ENCODE measurements at regions not wholly inside any gene's neighbourhood (a gene's known extent, or its start where the extent isn't known, plus 50 kb on each side); places are given as distances from the start of the nearest gene placed in this dataset.
A peak's percentile ranks its signal among the peaks of the same experiment; 100 is the strongest.

DNA sequence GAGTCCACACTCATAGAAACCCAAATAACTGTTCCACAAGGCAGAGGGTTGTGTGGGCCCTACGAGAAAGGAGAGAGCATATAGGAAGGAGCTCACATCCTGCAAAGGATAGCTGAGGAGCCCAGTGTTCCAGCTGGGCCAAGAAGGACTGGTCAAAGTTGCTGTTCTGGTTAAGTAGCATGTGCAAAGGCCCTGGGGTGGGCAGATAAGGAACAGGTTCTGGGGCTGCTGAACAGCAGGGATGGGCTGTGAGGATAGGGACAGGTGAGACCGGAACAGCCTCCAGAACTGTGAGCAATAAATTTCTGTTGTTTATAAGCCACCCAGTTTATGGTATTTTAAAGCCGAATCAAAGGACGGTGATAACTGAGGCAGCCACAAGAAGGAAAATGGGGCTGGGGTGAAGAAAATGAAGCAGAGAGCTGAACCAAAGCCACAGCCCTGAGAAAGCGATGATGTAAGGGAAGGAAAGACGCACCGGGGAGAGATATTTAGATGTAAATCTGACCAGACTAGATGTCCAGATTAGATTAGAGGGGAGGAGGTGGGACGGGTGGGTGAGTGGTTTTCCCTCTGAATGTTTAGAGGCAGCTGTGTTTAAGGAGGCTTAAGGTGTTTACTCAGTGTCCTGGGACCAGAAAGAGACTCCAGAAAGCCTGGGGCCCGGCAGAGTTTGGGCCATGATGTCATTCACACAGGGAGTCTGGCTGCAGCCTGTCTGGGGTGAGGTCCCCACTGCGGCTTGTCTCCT lies 180.8 kb upstream of the BCOR start:
- peaks cover 11% of the 10 kb centered on the region for H3K27me3 Mint-ChIP-seq
- H3K27ac Mint-ChIP-seq, result no peak overlapping the region
- H3K4me1 Mint-ChIP-seq, result peaks cover 33% of the 10 kb centered on the region
- peaks cover 6% of the 10 kb centered on the region for H3K9me3 Mint-ChIP-seq
- no peaks in the 10 kb centered on the region for H3K36me3 Mint-ChIP-seq
- CTCF ChIA-PET, result no interaction called here
- DNase-seq, result peak; percentile 46
- no peak overlapping the region for H3K4me3 Mint-ChIP-seq

DNA sequence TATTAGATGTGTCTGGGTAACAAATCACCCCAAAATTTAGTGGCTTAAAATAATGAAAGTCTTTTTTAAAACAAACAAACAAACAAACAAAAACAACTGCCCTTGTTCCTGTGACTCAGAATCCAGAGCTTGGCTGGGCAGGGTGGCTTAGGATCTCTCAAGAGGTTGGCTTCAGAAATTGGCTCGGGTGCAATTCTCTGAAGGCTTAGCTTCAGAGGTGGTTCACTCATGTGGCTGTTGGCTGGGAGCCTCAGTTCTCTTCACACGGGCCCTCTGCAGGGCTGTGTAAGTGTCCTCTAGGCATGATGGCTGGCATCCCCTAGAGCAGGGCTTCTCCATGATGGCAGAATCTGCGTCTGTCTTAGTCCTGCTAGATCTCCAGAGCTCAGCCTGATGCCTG lies 179.9 kb upstream of the BCOR start:
- no peak overlapping the region for H3K27ac Mint-ChIP-seq
- H3K9me3 Mint-ChIP-seq, result peaks cover 6% of the 10 kb centered on the region
- CTCF ChIA-PET, result no interaction called here
- H3K36me3 Mint-ChIP-seq, result no peaks in the 10 kb centered on the region
- H3K4me1 Mint-ChIP-seq, result peaks cover 42% of the 10 kb centered on the region
- H3K4me3 Mint-ChIP-seq, result no peak overlapping the region
- no peak for DNase-seq
- peaks cover 11% of the 10 kb centered on the region for H3K27me3 Mint-ChIP-seq

DNA sequence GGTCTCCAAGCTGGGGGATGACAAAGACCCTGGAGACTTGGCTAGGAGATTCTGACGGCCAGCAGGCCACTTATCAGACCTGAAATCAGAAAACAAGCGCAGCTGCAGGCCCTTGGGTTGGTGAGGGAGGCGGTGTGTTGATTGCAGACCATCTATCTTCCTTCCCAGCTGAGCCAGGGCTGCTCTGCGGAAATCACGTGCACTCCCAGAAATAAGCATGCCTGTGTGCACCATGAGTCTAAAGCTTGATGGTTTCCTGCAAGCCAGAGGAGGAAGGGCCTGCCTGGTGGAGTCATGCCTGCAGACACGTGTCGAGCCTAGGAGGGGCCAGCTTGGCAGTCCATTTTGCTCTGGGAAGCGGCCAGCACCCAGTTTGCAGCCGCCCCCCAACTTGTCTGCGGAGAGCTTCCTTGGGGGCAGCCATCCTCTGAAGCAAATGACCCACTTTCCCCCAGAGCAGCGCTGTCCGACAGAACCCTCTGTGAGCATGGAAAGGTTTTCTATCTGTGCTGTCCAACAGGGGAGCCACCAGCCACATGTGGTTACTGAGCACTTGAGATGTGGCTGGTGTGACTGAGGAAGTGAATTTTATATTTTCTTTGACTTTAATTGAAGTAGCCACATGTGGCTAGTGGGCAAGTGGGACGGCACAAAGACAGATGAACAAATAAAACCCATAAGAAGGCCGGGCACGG lies 175.7 kb upstream of the BCOR start:
- H3K27me3 Mint-ChIP-seq, result peaks cover 6% of the 10 kb centered on the region
- H3K27ac Mint-ChIP-seq, result no peak overlapping the region
- H3K36me3 Mint-ChIP-seq, result no peaks in the 10 kb centered on the region
- CTCF ChIA-PET, result no interaction called here
- peaks cover 6% of the 10 kb centered on the region for H3K9me3 Mint-ChIP-seq
- no peak overlapping the region for H3K4me3 Mint-ChIP-seq
- no peak for DNase-seq
- H3K4me1 Mint-ChIP-seq, result peaks cover 12% of the 10 kb centered on the region

DNA sequence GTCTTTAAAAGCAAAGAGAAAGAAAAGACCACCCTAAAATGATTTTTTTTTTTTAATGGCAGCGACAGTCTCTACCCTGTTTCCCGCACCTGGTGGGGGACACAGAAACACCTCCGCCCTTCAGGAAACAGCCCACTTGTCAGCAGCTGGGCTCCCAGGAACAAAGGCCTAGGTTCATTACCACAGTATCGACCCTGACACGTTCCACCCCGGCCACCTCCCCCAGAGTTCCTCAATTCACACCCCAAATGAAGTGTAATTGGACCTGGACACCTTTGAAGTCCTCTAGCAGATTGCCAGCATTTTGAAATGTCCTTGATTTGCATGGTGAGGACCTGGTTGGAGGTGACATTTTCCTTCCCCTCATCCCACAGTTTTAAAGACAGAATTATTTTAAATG lies 175.0 kb upstream of the BCOR start:
- H3K36me3 Mint-ChIP-seq, result no peaks in the 10 kb centered on the region
- H3K9me3 Mint-ChIP-seq, result peaks cover 6% of the 10 kb centered on the region
- H3K27ac Mint-ChIP-seq, result no peak overlapping the region
- CTCF ChIA-PET, result no interaction called here
- H3K27me3 Mint-ChIP-seq, result no peaks in the 10 kb centered on the region
- no peak for DNase-seq
- peaks cover 9% of the 10 kb centered on the region for H3K4me1 Mint-ChIP-seq
- H3K4me3 Mint-ChIP-seq, result no peak overlapping the region

DNA sequence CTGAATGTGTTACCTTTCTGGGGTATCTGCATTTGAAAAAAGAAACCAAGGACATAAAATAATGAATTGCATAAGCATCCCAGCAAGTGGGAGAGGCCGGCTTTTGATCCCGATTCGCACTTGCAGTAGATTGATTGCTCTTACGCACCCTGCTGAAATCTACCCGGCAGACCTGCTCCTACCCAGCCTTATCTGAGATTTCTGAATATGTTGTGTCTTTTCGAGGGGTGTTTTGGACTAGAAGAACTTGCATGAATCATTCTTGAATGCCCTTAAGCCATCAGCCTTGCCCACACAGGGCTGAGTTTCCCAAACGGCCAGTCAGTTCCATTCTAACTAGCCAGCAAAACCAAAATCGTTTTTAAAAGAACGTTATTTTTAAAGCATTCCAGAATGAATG lies 174.4 kb upstream of the BCOR start:
- no peak overlapping the region for H3K4me3 Mint-ChIP-seq
- CTCF ChIA-PET, result no interaction called here
- no peaks in the 10 kb centered on the region for H3K36me3 Mint-ChIP-seq

DNA sequence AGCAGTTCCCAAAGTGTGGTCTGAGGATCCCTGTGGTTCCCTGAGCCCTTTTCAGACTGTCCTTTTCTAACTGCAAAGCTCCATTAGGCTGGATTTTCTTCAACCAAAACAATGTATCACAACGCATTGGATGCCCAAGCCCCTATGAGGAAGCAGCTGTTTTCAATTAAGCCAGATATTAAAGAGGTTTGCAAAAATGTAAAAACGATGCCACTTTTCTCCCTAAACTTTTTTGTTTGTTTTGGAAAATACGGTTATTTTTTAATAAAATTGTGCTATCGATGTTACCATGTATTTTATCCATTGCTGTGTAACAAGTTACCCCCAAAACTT lies 170.4 kb upstream of the BCOR start:
- DNase-seq, result no peak
- Mint-ChIP-seq H3K36me3 (no peaks in the 10 kb centered on the region), H3K4me3 (no peak overlapping the region), H3K27ac (no peak overlapping the region), H3K4me1 (peaks cover 21% of the 10 kb centered on the region), H3K9me3 (no peaks in the 10 kb centered on the region), H3K27me3 (peaks cover 15% of the 10 kb centered on the region)
- CTCF ChIA-PET, result interaction anchor here (1.3 to 1.5 kb wide), 2 partner anchors 175 to 200 kb away, joined by 4 to 5 read pairs; no protein-coding TSS in a partner anchor

More for the DNA sequence above, 174.4 kb upstream of the BCOR start:
- no peak for DNase-seq
- H3K27me3 Mint-ChIP-seq, result peaks cover under 1% of the 10 kb centered on the region
- H3K4me1 Mint-ChIP-seq, result peaks cover 9% of the 10 kb centered on the region
- no peak overlapping the region for H3K27ac Mint-ChIP-seq
- H3K9me3 Mint-ChIP-seq, result peaks cover 6% of the 10 kb centered on the region

DNA sequence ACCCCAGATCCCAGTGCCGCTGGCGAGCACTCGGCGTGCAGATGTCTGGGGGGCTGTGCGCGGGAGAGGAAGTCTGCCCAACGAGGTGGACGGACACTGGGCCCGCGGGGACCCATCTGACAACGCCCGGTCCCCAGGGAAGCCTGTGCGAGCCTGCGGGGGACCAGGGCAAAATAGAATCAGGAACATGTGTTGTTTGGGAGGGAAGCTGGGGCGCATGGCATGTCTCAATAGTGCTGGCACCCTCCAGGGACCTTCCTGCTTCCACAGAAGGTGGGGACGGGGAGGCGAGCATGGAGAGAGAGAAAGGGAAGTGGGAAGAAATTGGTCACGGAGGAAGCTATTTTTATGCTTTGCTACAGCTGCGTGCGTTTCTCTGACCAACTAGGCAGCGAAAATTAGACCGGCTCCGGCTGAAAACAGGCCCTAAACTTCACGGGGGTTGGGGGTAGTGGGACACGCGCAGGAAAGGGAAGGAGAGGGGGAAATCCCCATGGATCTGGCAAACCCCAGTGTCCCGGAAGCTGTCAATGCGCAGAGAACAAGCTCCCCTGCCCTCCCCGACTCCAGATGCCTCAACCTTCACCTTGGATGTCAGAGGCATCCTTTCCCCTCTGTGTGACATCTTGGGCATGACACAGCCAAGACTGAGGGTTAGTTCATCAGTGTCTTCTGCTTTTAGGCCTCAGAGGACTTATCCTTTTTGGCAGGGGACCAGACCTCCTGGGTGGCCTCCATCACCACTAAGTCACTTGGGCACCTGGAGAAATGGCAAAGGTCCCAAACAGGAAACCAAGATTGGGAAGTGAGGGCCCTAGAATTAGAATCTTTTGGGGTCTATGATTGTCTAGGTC lies 169.8 kb upstream of the BCOR start:
- H3K27me3 Mint-ChIP-seq, result peaks cover 18% of the 10 kb centered on the region
- CTCF ChIA-PET, result interaction anchor here (1.2 to 1.5 kb wide), 5 partner anchors 8 to 201 kb away, joined by 3 to 5 read pairs (median 4); no protein-coding TSS in a partner anchor
- H3K4me3 Mint-ChIP-seq, result peak overlapping the region; percentile 70
- H3K27ac Mint-ChIP-seq, result no peak overlapping the region
- no peaks in the 10 kb centered on the region for H3K36me3 Mint-ChIP-seq
- DNase-seq, result no peak
- H3K4me1 Mint-ChIP-seq, result peaks cover 16% of the 10 kb centered on the region
- no peaks in the 10 kb centered on the region for H3K9me3 Mint-ChIP-seq

DNA sequence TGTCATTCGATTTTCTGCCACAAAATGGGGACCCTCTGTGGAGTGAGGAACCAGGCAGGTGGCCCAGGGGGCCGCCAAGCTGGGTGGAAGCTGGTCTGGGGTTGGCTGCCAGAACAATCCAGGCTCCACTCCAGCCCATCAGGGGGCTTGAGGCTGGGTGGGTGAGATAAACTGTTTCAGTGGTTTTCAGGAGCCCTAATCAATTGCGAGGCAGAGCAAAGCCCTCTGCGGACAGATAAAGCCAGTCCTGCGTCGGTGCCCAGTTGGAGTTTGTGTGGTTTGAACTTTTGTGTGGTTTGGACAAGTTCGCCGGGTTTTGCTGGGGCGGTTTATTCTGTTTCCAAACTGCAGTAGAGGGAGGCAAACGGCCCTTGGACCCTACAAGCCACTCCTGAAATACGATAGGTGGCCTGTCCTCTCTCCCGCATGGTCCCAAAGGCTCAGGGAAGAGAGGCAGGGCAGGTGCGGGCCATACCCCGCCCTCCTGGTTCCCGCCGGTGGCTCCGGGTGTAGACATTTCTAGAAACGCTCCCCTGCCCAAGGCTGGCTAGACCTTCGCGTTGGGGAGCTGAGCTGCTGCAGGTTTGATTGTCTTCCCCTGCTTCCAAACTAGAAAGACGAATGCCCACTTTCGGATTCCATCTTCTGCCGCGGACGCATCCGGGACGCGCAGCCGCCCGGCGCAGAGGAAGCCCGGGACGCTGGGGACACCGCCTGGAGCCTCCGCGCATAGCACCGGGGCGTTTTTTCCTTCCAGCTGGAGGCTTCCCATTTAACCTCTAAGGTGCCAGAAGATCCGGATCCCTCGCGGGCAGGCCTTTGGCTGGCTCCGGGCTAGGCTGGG lies 169.0 kb upstream of the BCOR start:
- Mint-ChIP-seq H3K27me3 (peaks cover 19% of the 10 kb centered on the region), H3K4me1 (peaks cover 16% of the 10 kb centered on the region), H3K4me3 (peak overlapping the region; percentile 70), H3K27ac (no peak overlapping the region), H3K9me3 (no peaks in the 10 kb centered on the region), H3K36me3 (no peaks in the 10 kb centered on the region)
- CTCF ChIA-PET, result interaction anchor here (0.5 to 1.3 kb wide), 6 partner anchors 9 to 202 kb away, joined by 3 to 4 read pairs (median 3); no protein-coding TSS in a partner anchor
- peak; percentile 69 for DNase-seq

DNA sequence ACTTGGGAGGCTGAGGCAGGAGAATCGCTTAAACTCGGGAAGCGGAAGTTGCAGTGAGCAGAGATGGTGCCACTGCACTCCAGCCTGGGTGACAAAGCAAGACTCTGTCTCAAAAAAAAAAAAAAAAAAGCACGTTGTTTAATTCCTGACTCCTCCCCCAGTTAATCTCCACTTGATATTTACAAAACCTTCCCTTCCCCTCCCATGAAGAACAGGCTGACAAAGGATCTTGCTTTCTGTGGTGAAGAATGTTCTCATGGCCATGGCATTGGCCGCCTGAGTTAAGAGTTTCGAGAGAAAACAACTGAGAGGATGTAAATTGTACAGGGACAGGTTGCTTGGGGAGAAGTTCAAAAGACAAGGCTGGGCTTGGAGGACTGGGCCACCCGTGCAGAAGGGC lies 168.2 kb upstream of the BCOR start:
- CTCF ChIA-PET, result interaction anchor here (0.5 to 1.2 kb wide), 3 partner anchors 64 to 202 kb away, joined by 3 read pairs; no protein-coding TSS in a partner anchor
- H3K4me3 Mint-ChIP-seq, result peak overlapping the region; percentile 70
- H3K4me1 Mint-ChIP-seq, result peaks cover 16% of the 10 kb centered on the region
- H3K9me3 Mint-ChIP-seq, result no peaks in the 10 kb centered on the region
- H3K36me3 Mint-ChIP-seq, result no peaks in the 10 kb centered on the region
- peak overlapping the region; percentile 60 for H3K27ac Mint-ChIP-seq
- H3K27me3 Mint-ChIP-seq, result peaks cover 19% of the 10 kb centered on the region
- no peak for DNase-seq

DNA sequence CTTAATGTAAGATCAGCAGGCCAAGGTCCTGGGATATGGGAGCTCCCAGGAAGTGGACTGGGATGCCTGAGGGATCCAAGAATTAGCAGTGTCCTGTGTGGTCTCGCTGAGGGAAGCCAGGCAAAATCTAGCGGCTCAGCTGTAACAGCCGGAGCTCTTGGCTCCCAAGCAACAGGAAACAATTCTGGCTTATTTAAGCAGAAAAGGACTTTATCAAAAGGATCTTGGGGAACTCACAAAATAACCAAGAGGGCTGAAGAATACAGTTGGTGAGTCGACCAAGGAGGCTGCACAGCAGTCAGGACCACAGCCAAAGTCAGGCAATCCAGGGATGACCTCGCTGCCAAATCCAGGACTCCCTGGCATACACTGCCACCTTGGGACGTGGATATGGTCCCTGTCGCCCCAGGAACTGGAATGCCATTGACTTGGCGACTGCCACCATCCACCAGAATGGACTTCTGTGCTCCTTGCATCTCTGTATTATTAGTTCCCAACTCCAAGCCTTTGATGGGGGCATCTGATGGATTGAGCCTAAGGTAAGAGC lies 165.3 kb upstream of the BCOR start:
- no peak for DNase-seq
- CTCF ChIA-PET, result no interaction called here
- Mint-ChIP-seq H3K4me1 (peaks cover 24% of the 10 kb centered on the region), H3K4me3 (no peak overlapping the region), H3K27me3 (peaks cover 19% of the 10 kb centered on the region), H3K36me3 (no peaks in the 10 kb centered on the region), H3K9me3 (no peaks in the 10 kb centered on the region), H3K27ac (no peak overlapping the region)

DNA sequence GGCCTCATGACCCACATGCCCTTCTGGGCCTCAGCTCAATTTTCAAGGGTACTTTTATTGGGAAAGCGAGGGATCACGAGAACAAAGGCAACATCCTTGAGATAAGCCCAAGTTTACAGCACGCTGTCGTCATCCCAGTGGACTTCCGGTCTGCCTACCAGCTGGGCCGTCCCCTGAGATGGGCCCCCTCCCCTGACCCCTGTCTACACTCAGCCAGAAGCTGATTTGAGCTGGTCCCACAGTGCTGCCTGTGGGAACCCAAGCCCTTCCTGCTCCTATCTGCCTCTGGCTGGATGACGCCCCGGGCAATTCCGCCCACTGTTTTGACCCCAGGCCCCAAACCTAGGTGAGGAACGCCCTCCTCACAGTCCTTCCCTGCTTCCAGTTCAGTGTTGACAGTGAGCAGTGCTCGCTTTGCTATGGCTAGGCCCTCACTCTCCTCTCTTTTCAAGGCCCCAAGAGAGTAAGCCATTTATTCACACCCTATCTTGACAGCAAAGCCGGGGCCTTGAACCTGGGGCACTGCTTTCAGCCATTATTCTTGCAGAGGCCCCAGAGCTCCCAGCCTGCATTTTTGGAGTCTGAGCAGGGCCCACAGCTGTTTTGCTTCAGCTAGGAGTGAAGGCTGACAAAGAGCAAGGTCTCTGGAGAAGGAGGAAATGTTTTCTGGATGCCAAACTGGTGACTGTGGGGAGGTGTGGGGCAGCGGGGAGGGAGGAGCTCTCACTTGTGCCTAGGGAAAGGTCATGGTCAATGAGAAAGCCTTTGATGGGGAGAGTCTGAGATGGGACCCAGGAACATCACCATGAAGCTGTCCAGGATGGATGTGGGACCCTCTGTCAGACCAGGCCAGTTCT lies 164.6 kb upstream of the BCOR start:
- CTCF ChIA-PET, result no interaction called here
- no peak overlapping the region for H3K27ac Mint-ChIP-seq
- H3K36me3 Mint-ChIP-seq, result no peaks in the 10 kb centered on the region
- no peaks in the 10 kb centered on the region for H3K9me3 Mint-ChIP-seq
- H3K27me3 Mint-ChIP-seq, result peaks cover 19% of the 10 kb centered on the region
- H3K4me1 Mint-ChIP-seq, result peaks cover 24% of the 10 kb centered on the region
- H3K4me3 Mint-ChIP-seq, result no peak overlapping the region
- DNase-seq, result no peak

DNA sequence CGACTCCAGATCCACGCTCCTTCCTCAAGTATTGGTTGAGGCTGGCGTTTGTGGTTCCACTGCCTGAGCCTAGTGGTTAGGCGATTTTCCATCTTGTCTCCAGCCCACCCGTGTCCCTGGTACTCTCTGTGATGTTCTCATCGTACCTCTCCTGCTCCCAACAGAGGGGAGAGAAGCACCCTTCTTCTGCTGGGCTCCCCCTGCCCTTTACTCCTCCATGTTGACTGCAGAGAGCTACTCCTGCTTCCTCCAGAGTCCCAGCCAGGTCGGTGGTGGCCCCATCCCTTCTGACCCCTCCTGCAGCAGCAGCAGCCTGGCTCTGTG lies 164.0 kb upstream of the BCOR start:
- CTCF ChIA-PET, result interaction anchor here (0.6 kb wide), 1 partner anchor 548 kb away, joined by 4 read pairs; no protein-coding TSS in a partner anchor
- DNase-seq, result no peak
- H3K9me3 Mint-ChIP-seq, result no peaks in the 10 kb centered on the region
- H3K4me1 Mint-ChIP-seq, result peaks cover 21% of the 10 kb centered on the region
- no peak overlapping the region for H3K27ac Mint-ChIP-seq
- H3K27me3 Mint-ChIP-seq, result peaks cover 16% of the 10 kb centered on the region
- H3K36me3 Mint-ChIP-seq, result no peaks in the 10 kb centered on the region
- H3K4me3 Mint-ChIP-seq, result no peak overlapping the region
